Loucy (cell line): ENCODE measurements at regions not wholly inside any gene's neighbourhood (a gene's known extent, or its start where the extent isn't known, plus 50 kb on each side); places are given as distances from the start of the nearest gene placed in this dataset.

Experiments used
- H2AFZ ChIP-seq: fragments of 200-600 bp; sonication (generic); 2 replicates; pipeline ENCODE4 v1.6.0; 2016; ENCODE audit warnings: antibody characterized with exemption, mild to moderate bottlenecking, low read length, moderate library complexity
- H3F3A ChIP-seq: fragments of 200-600 bp; 2 replicates; pipeline ENCODE4 v1.6.0; 2016; ENCODE audit warnings: antibody characterized with exemption, low read depth, mild to moderate bottlenecking
- H3K27me3 ChIP-seq: fragments of 200-600 bp; sonication (generic); 2 replicates; pipeline ENCODE4 v1.6.1; 2014; ENCODE audit warnings: low read length, mild to moderate bottlenecking; ENCODE audit not compliant: insufficient read depth, poor library complexity, severe bottlenecking
- H3K36me3 ChIP-seq: fragments of 200-600 bp; sonication (generic); 2 replicates; pipeline ENCODE4 v1.6.1; 2016; ENCODE audit warnings: low read length; ENCODE audit not compliant: insufficient read depth
- H3K4me1 ChIP-seq: fragments of 200-600 bp; sonication (generic); 2 replicates; pipeline ENCODE4 v1.5.1; 2014; ENCODE audit warnings: low read length, mild to moderate bottlenecking; ENCODE audit not compliant: insufficient read depth, poor library complexity, severe bottlenecking
- H3K4me2 ChIP-seq: fragments of 200-600 bp; sonication (generic); 2 replicates; pipeline ENCODE4 v1.6.0; 2014; ENCODE audit warnings: antibody characterized with exemption, low read length, low read depth, mild to moderate bottlenecking; ENCODE audit not compliant: poor library complexity, severe bottlenecking
- H3K4me3 ChIP-seq: fragments of 200-600 bp; sonication (generic); 2 replicates; pipeline ENCODE4 v1.5.1; 2014; ENCODE audit warnings: low read length, mild to moderate bottlenecking, mixed read lengths; ENCODE audit not compliant: poor library complexity, severe bottlenecking
- H3K79me2 ChIP-seq: fragments of 200-600 bp; sonication (generic); 2 replicates; pipeline ENCODE4 v1.6.1; 2014; ENCODE audit warnings: low read length; ENCODE audit not compliant: insufficient read depth
- H3K9ac ChIP-seq: fragments of 200-600 bp; sonication (generic); 2 replicates; pipeline ENCODE4 v1.6.0; 2014; ENCODE audit warnings: mild to moderate bottlenecking, low read depth, low read length, moderate library complexity; ENCODE audit not compliant: poor library complexity, severe bottlenecking
- H3K9me2 ChIP-seq: fragments of 200-600 bp; sonication (generic); replicated peaks from 2 replicates; pipeline ENCODE4 v1.6.1; 2016; ENCODE audit warnings: low read depth, low read length, mixed read lengths
- H3K9me3 ChIP-seq: fragments of 200-600 bp; sonication (generic); 2 replicates; pipeline ENCODE4 v1.6.1; 2014; ENCODE audit warnings: mild to moderate bottlenecking, antibody characterized with exemption, low read length, low read depth; ENCODE audit not compliant: insufficient read depth
- H4K20me1 ChIP-seq: fragments of 200-600 bp; sonication (generic); 2 replicates; pipeline ENCODE4 v1.6.0; 2014; ENCODE audit warnings: antibody characterized with exemption, low read length, mild to moderate bottlenecking; ENCODE audit not compliant: insufficient read depth, poor library complexity, severe bottlenecking
- CTCF ChIP-seq: fragments of 200-600 bp; sonication (generic); conservative IDR thresholded peaks from 2 replicates; pipeline ENCODE4 v1.5.1; 2014; ENCODE audit warnings: mild to moderate bottlenecking, antibody characterized with exemption, low read length
- EZH2phosphoT487 ChIP-seq: fragments of 200-600 bp; IDR thresholded peaks from 2 replicates; pipeline ENCODE4 v1.6.1; 2018; ENCODE audit warnings: antibody characterized with exemption, mild to moderate bottlenecking, moderate library complexity, borderline replicate concordance

GRCh38 chr11:80694385-80694784 is 1253.6 kb upstream of the TENM4 start:
- Histone ChIP-seq H4K20me1 (no peaks in the 10 kb centered on the region), H3K4me2 (no peak overlapping the region), H3K4me3 (no peak overlapping the region)

GRCh38 chr11:80687941-80688340 is 1247.1 kb upstream of the TENM4 start:
- Histone ChIP-seq H2AFZ (no peak overlapping the region), H3K27me3 (no peaks in the 10 kb centered on the region), H3K9me3 (no peaks in the 10 kb centered on the region), H3K9ac (no peak overlapping the region), H3K4me1 (no peaks in the 10 kb centered on the region), H3K79me2 (no peaks in the 10 kb centered on the region), H3K9me2 (no peaks in the 10 kb centered on the region), H3K36me3 (no peaks in the 10 kb centered on the region), H4K20me1 (no peaks in the 10 kb centered on the region), H3K4me2 (no peak overlapping the region), H3K4me3 (no peak overlapping the region), H3F3A (no peaks in the 10 kb centered on the region)
- TF ChIP-seq CTCF (no peak), EZH2phosphoT487 (no peak)

More at GRCh38 chr11:80694385-80694784, 1253.6 kb upstream of the TENM4 start:
- no peak for TF ChIP-seq CTCF
- TF ChIP-seq EZH2phosphoT487 = no peak
- H3K36me3 ChIP-seq = no peaks in the 10 kb centered on the region
- no peaks in the 10 kb centered on the region for H3K27me3 ChIP-seq
- no peaks in the 10 kb centered on the region for H3K4me1 ChIP-seq
- no peaks in the 10 kb centered on the region for H3K79me2 ChIP-seq
- H3K9ac ChIP-seq = no peak overlapping the region
- no peaks in the 10 kb centered on the region for H3K9me2 ChIP-seq
- H3F3A ChIP-seq = no peaks in the 10 kb centered on the region
- H2AFZ ChIP-seq = no peak overlapping the region
- H3K9me3 ChIP-seq = no peaks in the 10 kb centered on the region

- no peak for TF ChIP-seq EZH2phosphoT487
- TF ChIP-seq CTCF = no peak
- Histone ChIP-seq H4K20me1 (no peaks in the 10 kb centered on the region), H3K4me1 (no peaks in the 10 kb centered on the region), H3K36me3 (no peaks in the 10 kb centered on the region), H2AFZ (no peak overlapping the region), H3K9ac (no peak overlapping the region), H3K4me2 (no peak overlapping the region), H3F3A (no peaks in the 10 kb centered on the region), H3K27me3 (no peaks in the 10 kb centered on the region), H3K9me2 (no peaks in the 10 kb centered on the region), H3K4me3 (no peak overlapping the region), H3K79me2 (no peaks in the 10 kb centered on the region), H3K9me3 (no peaks in the 10 kb centered on the region)
Measured at GRCh38 chr11:80686889-80687288, 1246.1 kb upstream of the TENM4 start.
